ENCODE measurements at regions not wholly inside any gene's neighbourhood (a gene's known extent, or its start where the extent isn't known, plus 50 kb on each side); places are given as distances from the start of the nearest gene placed in this dataset.

DNA sequence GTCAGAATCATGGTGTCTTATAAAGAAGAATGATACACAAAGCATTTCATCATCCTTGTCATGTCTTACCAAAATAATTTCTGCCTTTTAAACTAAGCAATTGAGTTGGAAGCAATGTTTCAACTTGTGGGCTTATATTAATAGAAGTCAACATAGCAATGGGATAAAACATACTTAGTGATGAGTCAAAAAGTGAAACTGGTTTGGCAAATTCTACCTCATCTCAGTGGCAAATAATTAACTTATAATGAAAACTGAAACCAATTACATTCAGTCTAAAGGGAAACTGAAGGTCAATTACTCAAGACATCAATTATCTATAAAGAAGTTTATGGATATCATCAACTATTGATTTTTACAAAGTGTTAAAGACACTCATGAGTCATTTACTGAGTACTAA lies 463.8 kb downstream of the BMP2 start:
- Histone ChIP-seq H2BK5ac (ENCODE audit: low read depth, low read length, poor library complexity, severe bottlenecking) (no peak overlapping the region), H3K23ac (ENCODE audit: low read length in 2 of 2) (no peak overlapping the region), H2BK12ac (ENCODE audit: low read length in 2 of 2) (no peak overlapping the region), H2AK5ac (ENCODE audit: low read length, severe bottlenecking) (no peak overlapping the region), H3K27me3 (ENCODE audit: control insufficient read depth in 1 of 2, insufficient read depth in 1 of 2, low read length in 2 of 2) (no peaks in the 10 kb centered on the region), H3K4ac (ENCODE audit: low read depth in 1 of 2, low read length in 2 of 2) (no peak overlapping the region), H3K9ac (ENCODE audit: low read length) (no peak overlapping the region), H3K27ac (ENCODE audit: low read length, poor library complexity, severe bottlenecking) (no peak overlapping the region), H4K91ac (ENCODE audit: low read length) (no peak overlapping the region), H2BK15ac (ENCODE audit: low read depth, poor library complexity, severe bottlenecking) (no peak overlapping the region), H3K4me2 (ENCODE audit: low read length, poor library complexity, severe bottlenecking) (no peak overlapping the region), H3K4me3 (ENCODE audit: insufficient read depth in 1 of 2, low read depth in 1 of 2, low read length in 2 of 2) (no peak overlapping the region), H3K4me1 (ENCODE audit: control insufficient read depth, insufficient read depth, low read depth, low read length) (no peaks in the 10 kb centered on the region), H4K8ac (ENCODE audit: low read length) (no peak overlapping the region), H2BK120ac (ENCODE audit: low read depth, low read length) (no peak overlapping the region), H3K79me1 (replicated peaks; ENCODE audit: low read length, poor library complexity, severe bottlenecking) (no peaks in the 10 kb centered on the region), H2AFZ (ENCODE audit: low read depth, low read length) (no peak overlapping the region), H3K9me3 (ENCODE audit: control insufficient read depth, low read length) (peaks cover 9% of the 10 kb centered on the region), H3K14ac (ENCODE audit: low read length in 2 of 2) (no peak overlapping the region), H3K36me3 (ENCODE audit: control insufficient read depth in 1 of 2, insufficient read depth in 2 of 2, low read depth in 1 of 2, low read length in 2 of 2) (no peaks in the 10 kb centered on the region), H3K18ac (ENCODE audit: low read depth in 1 of 2, low read length in 2 of 2) (no peak overlapping the region)
- DNase-seq, result no peak

DNA sequence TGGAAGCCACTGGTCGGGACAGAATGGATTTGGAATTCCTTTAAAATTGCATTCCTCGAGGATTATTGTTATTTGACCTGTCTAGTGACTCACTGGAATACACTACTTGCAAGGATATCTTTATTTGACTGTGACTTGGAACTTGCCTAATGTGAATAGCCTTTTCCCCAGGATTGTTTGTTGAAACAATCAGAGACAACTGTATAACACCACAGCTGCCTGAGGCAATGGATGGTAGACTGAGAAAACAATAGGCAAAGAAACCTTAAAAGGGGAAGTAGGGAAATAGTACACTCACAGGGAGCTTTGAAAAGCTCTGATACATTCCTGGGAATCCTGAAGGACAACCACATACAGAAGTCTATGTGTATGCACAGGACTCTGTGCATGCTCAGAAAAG lies 465.3 kb downstream of the BMP2 start:
- Histone ChIP-seq H3K9ac (ENCODE audit: low read length) (no peak overlapping the region), H3K9me3 (ENCODE audit: control insufficient read depth, low read length) (peaks cover 9% of the 10 kb centered on the region), H3K4ac (ENCODE audit: low read depth in 1 of 2, low read length in 2 of 2) (no peak overlapping the region), H3K79me1 (replicated peaks; ENCODE audit: low read length, poor library complexity, severe bottlenecking) (no peaks in the 10 kb centered on the region), H3K27me3 (ENCODE audit: control insufficient read depth in 1 of 2, insufficient read depth in 1 of 2, low read length in 2 of 2) (no peaks in the 10 kb centered on the region), H2AFZ (ENCODE audit: low read depth, low read length) (no peak overlapping the region), H3K4me3 (ENCODE audit: insufficient read depth in 1 of 2, low read depth in 1 of 2, low read length in 2 of 2) (no peak overlapping the region), H3K36me3 (ENCODE audit: control insufficient read depth in 1 of 2, insufficient read depth in 2 of 2, low read depth in 1 of 2, low read length in 2 of 2) (no peaks in the 10 kb centered on the region), H3K27ac (ENCODE audit: low read length, poor library complexity, severe bottlenecking) (no peak overlapping the region), H3K14ac (ENCODE audit: low read length in 2 of 2) (no peak overlapping the region), H2BK120ac (ENCODE audit: low read depth, low read length) (no peak overlapping the region), H4K8ac (ENCODE audit: low read length) (no peak overlapping the region), H2AK5ac (ENCODE audit: low read length, severe bottlenecking) (no peak overlapping the region), H3K23ac (ENCODE audit: low read length in 2 of 2) (no peak overlapping the region), H2BK12ac (ENCODE audit: low read length in 2 of 2) (no peak overlapping the region), H2BK5ac (ENCODE audit: low read depth, low read length, poor library complexity, severe bottlenecking) (no peak overlapping the region), H3K4me2 (ENCODE audit: low read length, poor library complexity, severe bottlenecking) (no peak overlapping the region), H2BK15ac (ENCODE audit: low read depth, poor library complexity, severe bottlenecking) (no peak overlapping the region), H3K4me1 (ENCODE audit: control insufficient read depth, insufficient read depth, low read depth, low read length) (no peaks in the 10 kb centered on the region), H3K18ac (ENCODE audit: low read depth in 1 of 2, low read length in 2 of 2) (no peak overlapping the region), H4K91ac (ENCODE audit: low read length) (no peak overlapping the region)
- WGBS, result 57% methylated on average over 1 of the region's 2 CpGs
- no peak for DNase-seq

DNA sequence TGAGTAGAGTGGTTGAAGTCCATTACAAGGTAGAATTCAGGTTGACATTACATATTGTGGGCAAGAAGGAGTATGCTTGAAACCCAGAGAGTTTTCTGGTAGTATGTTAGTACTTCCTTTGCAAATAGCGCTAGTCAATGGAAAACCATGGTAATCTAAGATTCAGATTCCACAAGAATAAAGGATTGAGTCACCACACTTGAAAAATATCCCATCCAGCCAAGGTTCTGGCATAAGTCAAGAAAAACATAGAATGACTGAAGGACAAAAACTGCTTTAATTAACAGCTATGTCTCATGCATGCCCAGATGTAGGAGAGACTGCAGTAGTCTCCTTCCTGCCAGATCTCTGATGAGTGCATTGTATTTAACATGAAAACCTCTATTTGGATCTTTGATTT lies 469.8 kb downstream of the BMP2 start:
- Histone ChIP-seq H3K27me3 (ENCODE audit: control insufficient read depth in 1 of 2, insufficient read depth in 1 of 2, low read length in 2 of 2) (no peaks in the 10 kb centered on the region), H2BK12ac (ENCODE audit: low read length in 2 of 2) (no peak overlapping the region), H4K91ac (ENCODE audit: low read length) (no peak overlapping the region), H2BK120ac (ENCODE audit: low read depth, low read length) (no peak overlapping the region), H3K9me3 (ENCODE audit: control insufficient read depth, low read length) (peaks cover 9% of the 10 kb centered on the region), H3K9ac (ENCODE audit: low read length) (no peak overlapping the region), H3K14ac (ENCODE audit: low read length in 2 of 2) (no peak overlapping the region), H2BK15ac (ENCODE audit: low read depth, poor library complexity, severe bottlenecking) (no peak overlapping the region), H2AK5ac (ENCODE audit: low read length, severe bottlenecking) (no peak overlapping the region), H3K27ac (ENCODE audit: low read length, poor library complexity, severe bottlenecking) (no peak overlapping the region), H3K23ac (ENCODE audit: low read length in 2 of 2) (no peak overlapping the region), H3K4me2 (ENCODE audit: low read length, poor library complexity, severe bottlenecking) (no peak overlapping the region), H3K4me1 (ENCODE audit: control insufficient read depth, insufficient read depth, low read depth, low read length) (no peaks in the 10 kb centered on the region), H2BK5ac (ENCODE audit: low read depth, low read length, poor library complexity, severe bottlenecking) (no peak overlapping the region), H3K4me3 (ENCODE audit: insufficient read depth in 1 of 2, low read depth in 1 of 2, low read length in 2 of 2) (no peak overlapping the region), H3K4ac (ENCODE audit: low read depth in 1 of 2, low read length in 2 of 2) (no peak overlapping the region), H4K8ac (ENCODE audit: low read length) (no peak overlapping the region), H2AFZ (ENCODE audit: low read depth, low read length) (no peak overlapping the region), H3K36me3 (ENCODE audit: control insufficient read depth in 1 of 2, insufficient read depth in 2 of 2, low read depth in 1 of 2, low read length in 2 of 2) (no peaks in the 10 kb centered on the region), H3K18ac (ENCODE audit: low read depth in 1 of 2, low read length in 2 of 2) (no peak overlapping the region), H3K79me1 (replicated peaks; ENCODE audit: low read length, poor library complexity, severe bottlenecking) (no peaks in the 10 kb centered on the region)
- no peak for DNase-seq
- WGBS, result no CpG with 5 or more reads among the region's 1 CpG

DNA sequence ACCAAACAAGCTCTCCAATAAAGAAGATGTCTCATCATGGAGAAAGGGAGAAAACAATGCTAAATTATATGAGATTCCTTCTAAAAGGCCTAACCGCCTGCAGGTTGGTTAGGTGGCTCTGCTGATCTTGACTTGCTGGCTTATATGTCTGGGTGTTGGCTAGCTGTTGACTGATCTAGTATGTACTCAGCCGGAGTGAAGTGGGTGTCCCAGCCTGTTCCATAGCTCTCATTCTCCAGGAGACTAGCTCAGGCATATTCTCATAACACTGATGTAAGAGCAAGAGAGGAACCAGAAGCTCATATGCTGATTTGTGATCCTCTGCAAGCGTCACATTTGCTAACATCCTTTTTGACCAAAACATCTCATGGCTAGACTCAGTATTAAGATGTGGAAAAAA lies 473.0 kb downstream of the BMP2 start:
- H3K27ac ChIP-seq (ENCODE audit: low read length, poor library complexity, severe bottlenecking), result no peak overlapping the region
- no peak overlapping the region for H4K8ac ChIP-seq (ENCODE audit: low read length)
- H3K4me1 ChIP-seq (ENCODE audit: control insufficient read depth, insufficient read depth, low read depth, low read length), result no peaks in the 10 kb centered on the region
- H2BK120ac ChIP-seq (ENCODE audit: low read depth, low read length), result no peak overlapping the region
- no peak overlapping the region for H3K4me3 ChIP-seq (ENCODE audit: insufficient read depth in 1 of 2, low read depth in 1 of 2, low read length in 2 of 2)
- DNase-seq, result no peak
- H4K91ac ChIP-seq (ENCODE audit: low read length), result no peak overlapping the region
- no peak overlapping the region for H2BK5ac ChIP-seq (ENCODE audit: low read depth, low read length, poor library complexity, severe bottlenecking)
- H3K14ac ChIP-seq (ENCODE audit: low read length in 2 of 2), result no peak overlapping the region
- no peak overlapping the region for H3K9ac ChIP-seq (ENCODE audit: low read length)
- no peak overlapping the region for H2BK15ac ChIP-seq (ENCODE audit: low read depth, poor library complexity, severe bottlenecking)
- 84% methylated on average over 2 of the region's 3 CpGs for WGBS
- H3K9me3 ChIP-seq (ENCODE audit: control insufficient read depth, low read length), result no peaks in the 10 kb centered on the region
- no peak overlapping the region for H3K4ac ChIP-seq (ENCODE audit: low read depth in 1 of 2, low read length in 2 of 2)
- no peak overlapping the region for H2AK5ac ChIP-seq (ENCODE audit: low read length, severe bottlenecking)
- H3K23ac ChIP-seq (ENCODE audit: low read length in 2 of 2), result no peak overlapping the region
- H2AFZ ChIP-seq (ENCODE audit: low read depth, low read length), result no peak overlapping the region
- no peak overlapping the region for H3K4me2 ChIP-seq (ENCODE audit: low read length, poor library complexity, severe bottlenecking)
- H3K18ac ChIP-seq (ENCODE audit: low read depth in 1 of 2, low read length in 2 of 2), result no peak overlapping the region
- no peaks in the 10 kb centered on the region for H3K36me3 ChIP-seq (ENCODE audit: control insufficient read depth in 1 of 2, insufficient read depth in 2 of 2, low read depth in 1 of 2, low read length in 2 of 2)
- H3K79me1 ChIP-seq (replicated peaks; ENCODE audit: low read length, poor library complexity, severe bottlenecking), result no peaks in the 10 kb centered on the region
- no peak overlapping the region for H2BK12ac ChIP-seq (ENCODE audit: low read length in 2 of 2)
- no peaks in the 10 kb centered on the region for H3K27me3 ChIP-seq (ENCODE audit: control insufficient read depth in 1 of 2, insufficient read depth in 1 of 2, low read length in 2 of 2)
